DOHH2 (cell line): ENCODE measurements at regions not wholly inside any gene's neighbourhood (a gene's known extent, or its start where the extent isn't known, plus 50 kb on each side); places are given as distances from the start of the nearest gene placed in this dataset.

Source experiments
- H3F3A ChIP-seq: fragments of 200-600 bp; sonication (generic), shearing (Covaris generic); 2 replicates; pipeline ENCODE4 v1.6.0; 2016; ENCODE audit warnings: antibody characterized with exemption, mild to moderate bottlenecking; ENCODE audit not compliant: control insufficient read depth, insufficient read depth
- H3K27ac ChIP-seq: fragments of 200-600 bp; sonication (generic); 2 replicates; pipeline ENCODE4 v1.5.1; 2014; ENCODE audit warnings: low read depth, mild to moderate bottlenecking, low read length, moderate library complexity
- H3K27me3 ChIP-seq: fragments of 200-600 bp; sonication (generic); 2 replicates; pipeline ENCODE4 v1.6.1; 2014; ENCODE audit warnings: mild to moderate bottlenecking, low read length, mixed read lengths; ENCODE audit not compliant: control insufficient read depth
- H3K36me3 ChIP-seq: fragments of 200-600 bp; sonication (generic); 2 replicates; pipeline ENCODE4 v1.6.1; 2014; ENCODE audit warnings: mild to moderate bottlenecking, low read length, moderate library complexity, mixed read lengths; ENCODE audit not compliant: control insufficient read depth
- H3K4me1 ChIP-seq: fragments of 200-600 bp; sonication (generic); 2 replicates; pipeline ENCODE4 v1.6.1; 2014; ENCODE audit warnings: mild to moderate bottlenecking, low read length, mixed read lengths; ENCODE audit not compliant: control insufficient read depth
- H3K4me2 ChIP-seq: fragments of 200-600 bp; sonication (generic); 2 replicates; pipeline ENCODE4 v1.6.0; 2014; ENCODE audit warnings: mild to moderate bottlenecking, low read length, moderate library complexity
- H3K4me3 ChIP-seq: fragments of 200-600 bp; sonication (generic); 2 replicates; pipeline ENCODE4 v1.5.1; 2014; ENCODE audit warnings: mild to moderate bottlenecking, low read length, mixed read lengths
- H3K79me2 ChIP-seq: fragments of 200-600 bp; sonication (generic); 2 replicates; pipeline ENCODE4 v1.6.1; 2014; ENCODE audit warnings: mild to moderate bottlenecking, low read length, mixed read lengths; ENCODE audit not compliant: control insufficient read depth
- H3K9me2 ChIP-seq: fragments of 200-600 bp; sonication (generic); replicated peaks from 2 replicates; pipeline ENCODE4 v1.6.1; 2014; ENCODE audit warnings: mild to moderate bottlenecking, low read length, mixed read lengths; ENCODE audit not compliant: control insufficient read depth
- H3K9me3 ChIP-seq: fragments of 200-600 bp; sonication (generic); 2 replicates; pipeline ENCODE4 v1.6.1; 2014; ENCODE audit warnings: antibody characterized with exemption, low read length, mixed read lengths; ENCODE audit not compliant: control insufficient read depth, insufficient read depth
- H4K20me1 ChIP-seq: fragments of 200-600 bp; sonication (generic); 2 replicates; pipeline ENCODE4 v1.6.0; 2014; ENCODE audit warnings: low read depth, mild to moderate bottlenecking, antibody characterized with exemption, low read length, moderate library complexity; ENCODE audit not compliant: control insufficient read depth, insufficient read depth
- CTCF ChIP-seq: fragments of 200-600 bp; sonication (generic); IDR thresholded peaks from one replicate; pipeline ENCODE4 v1.5.1; 2014; ENCODE audit warnings: antibody characterized with exemption, mild to moderate bottlenecking, low read depth, low read length; ENCODE audit not compliant: poor library complexity, severe bottlenecking
- EZH2phosphoT487 ChIP-seq: fragments of 200-600 bp; sonication (generic); IDR thresholded peaks from 2 replicates; pipeline ENCODE4 v1.6.1; 2017; ENCODE audit warnings: borderline replicate concordance, mild to moderate bottlenecking, antibody characterized with exemption, low read length, moderate library complexity, mixed read lengths

DNA sequence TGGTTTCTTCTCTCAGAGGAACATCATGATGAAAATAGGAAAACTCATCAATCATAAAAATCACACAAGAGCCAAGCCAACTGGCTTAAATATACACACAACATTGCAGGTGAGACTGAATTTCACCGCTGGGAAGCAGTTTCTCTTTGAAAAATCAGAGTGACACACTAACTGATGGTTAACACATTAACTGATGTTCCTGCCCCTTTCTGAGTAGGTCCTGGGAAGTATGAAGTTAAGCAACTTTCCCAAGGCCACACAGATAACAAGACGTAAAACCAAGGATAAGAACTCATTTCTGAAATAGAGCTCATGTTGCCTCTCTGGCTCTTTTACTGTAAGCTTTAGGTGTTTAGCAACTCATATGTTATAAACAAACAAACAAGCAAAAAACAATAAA, 813.7 kb upstream of the HS3ST1 start:
- H3K36me3 ChIP-seq, result no peaks in the 10 kb centered on the region
- H3K79me2 ChIP-seq, result no peaks in the 10 kb centered on the region
- H3K4me2 ChIP-seq, result no peak overlapping the region
- H3K9me3 ChIP-seq, result no peaks in the 10 kb centered on the region
- no peaks in the 10 kb centered on the region for H3K9me2 ChIP-seq
- no peak overlapping the region for H3K4me3 ChIP-seq
- no peaks in the 10 kb centered on the region for H3K4me1 ChIP-seq
- H4K20me1 ChIP-seq, result no peaks in the 10 kb centered on the region
- no peaks in the 10 kb centered on the region for H3F3A ChIP-seq
- no peak for TF ChIP-seq EZH2phosphoT487
- no peak for TF ChIP-seq CTCF
- no peak overlapping the region for H3K27ac ChIP-seq
- H3K27me3 ChIP-seq, result no peaks in the 10 kb centered on the region

DNA sequence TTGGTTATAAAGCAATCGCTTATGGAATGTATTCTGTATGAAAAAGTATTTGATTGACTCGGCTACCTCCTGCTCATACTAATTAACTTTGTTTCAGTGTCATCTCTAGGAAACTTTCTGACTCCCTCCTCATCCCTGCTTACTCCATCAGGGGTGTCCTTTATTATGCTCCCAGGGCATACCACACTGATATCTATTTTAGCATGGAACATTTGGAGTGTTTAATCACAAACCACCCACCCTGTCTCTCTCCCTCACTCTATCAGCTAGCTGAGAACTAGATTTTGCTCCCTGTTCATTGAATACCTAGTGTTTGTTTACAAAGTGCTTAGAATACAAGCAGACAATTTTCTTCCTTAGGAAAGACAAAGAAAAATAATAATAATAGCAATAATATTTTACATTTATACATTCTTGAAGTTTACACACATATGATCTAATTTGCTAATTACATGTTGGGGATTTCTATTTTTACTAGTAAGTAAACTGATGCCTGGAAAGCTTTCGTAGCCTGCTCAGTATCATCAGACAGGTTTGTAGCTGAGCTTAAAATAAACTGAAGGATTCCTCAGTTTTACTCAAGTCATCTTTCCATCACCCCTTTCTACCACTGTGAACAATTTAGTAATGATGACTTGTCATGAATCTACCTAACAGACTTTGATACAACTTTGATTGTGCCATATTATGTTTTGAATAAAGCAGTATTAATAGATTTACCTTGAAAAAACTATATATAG, 811.4 kb upstream of the HS3ST1 start:
- no peaks in the 10 kb centered on the region; the same call in 1 of the 2 replicates for H3K9me2 ChIP-seq
- no peaks in the 10 kb centered on the region for H3K36me3 ChIP-seq
- H3K27ac ChIP-seq, result no peak overlapping the region
- no peak for TF ChIP-seq CTCF
- no peak for TF ChIP-seq EZH2phosphoT487
- no peaks in the 10 kb centered on the region for H3F3A ChIP-seq
- no peaks in the 10 kb centered on the region for H3K4me1 ChIP-seq
- H3K79me2 ChIP-seq, result no peaks in the 10 kb centered on the region
- no peak overlapping the region for H3K4me2 ChIP-seq
- H4K20me1 ChIP-seq, result no peaks in the 10 kb centered on the region
- no peaks in the 10 kb centered on the region for H3K9me3 ChIP-seq
- H3K4me3 ChIP-seq, result no peak overlapping the region
- no peaks in the 10 kb centered on the region for H3K27me3 ChIP-seq

DNA sequence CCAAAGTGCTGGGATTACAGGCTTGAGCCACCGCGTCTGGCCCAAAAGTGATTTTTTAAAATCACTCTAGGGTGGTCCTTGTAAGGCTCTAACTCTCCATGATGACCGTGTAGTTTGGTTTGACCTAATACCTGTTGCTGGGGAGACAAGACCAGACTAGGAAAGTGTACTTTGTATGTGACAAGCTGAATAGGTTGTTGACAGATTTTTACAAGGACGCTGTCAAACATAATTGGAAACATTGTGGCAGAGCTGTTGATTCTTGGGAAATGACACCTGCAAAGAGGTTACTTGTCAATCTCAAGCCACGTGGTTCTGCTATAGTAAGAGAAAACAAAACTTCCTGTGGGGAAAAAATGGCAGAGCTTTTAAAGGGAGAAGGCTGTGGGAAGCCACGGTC, 802.4 kb upstream of the HS3ST1 start:
- no peak overlapping the region for H3K27ac ChIP-seq
- H3K9me3 ChIP-seq, result no peaks in the 10 kb centered on the region
- no peaks in the 10 kb centered on the region for H3F3A ChIP-seq
- no peak overlapping the region for H3K4me2 ChIP-seq
- H3K4me1 ChIP-seq, result no peaks in the 10 kb centered on the region
- H3K36me3 ChIP-seq, result no peaks in the 10 kb centered on the region
- TF ChIP-seq EZH2phosphoT487, result no peak
- TF ChIP-seq CTCF, result no peak
- no peaks in the 10 kb centered on the region for H3K9me2 ChIP-seq
- no peaks in the 10 kb centered on the region for H3K27me3 ChIP-seq
- no peak overlapping the region for H3K4me3 ChIP-seq
- H3K79me2 ChIP-seq, result no peaks in the 10 kb centered on the region
- no peaks in the 10 kb centered on the region for H4K20me1 ChIP-seq
